GM12891 (cell line): ENCODE measurements at regions not wholly inside any gene's neighbourhood (a gene's known extent, or its start where the extent isn't known, plus 50 kb on each side); places are given as distances from the start of the nearest gene placed in this dataset.

Source experiments
- POLR2A ChIP-seq: IDR thresholded peaks from 2 replicates; pipeline ENCODE4 v1.6.1; 2011; ENCODE audit warnings: low read depth, low read length, control low read depth
- POU2F2 ChIP-seq: IDR thresholded peaks from 2 replicates; pipeline ENCODE4 v1.6.1; 2011; ENCODE audit warnings: low read depth, mild to moderate bottlenecking, control low read depth, low read length, moderate library complexity
- TAF1 ChIP-seq: IDR thresholded peaks from 2 replicates; pipeline ENCODE4 v1.6.1; 2011; ENCODE audit warnings: low read depth, low read length, control low read depth

- TF ChIP-seq POLR2A (no peak), POU2F2 (no peak), TAF1 (no peak)
These were observed 489.7 kb downstream of the SOX11 start for GRCh38 chr2:6181926-6182325.
